ENCODE measurements at regions not wholly inside any gene's neighbourhood (a gene's known extent, or its start where the extent isn't known, plus 50 kb on each side); places are given as distances from the start of the nearest gene placed in this dataset.

DNA sequence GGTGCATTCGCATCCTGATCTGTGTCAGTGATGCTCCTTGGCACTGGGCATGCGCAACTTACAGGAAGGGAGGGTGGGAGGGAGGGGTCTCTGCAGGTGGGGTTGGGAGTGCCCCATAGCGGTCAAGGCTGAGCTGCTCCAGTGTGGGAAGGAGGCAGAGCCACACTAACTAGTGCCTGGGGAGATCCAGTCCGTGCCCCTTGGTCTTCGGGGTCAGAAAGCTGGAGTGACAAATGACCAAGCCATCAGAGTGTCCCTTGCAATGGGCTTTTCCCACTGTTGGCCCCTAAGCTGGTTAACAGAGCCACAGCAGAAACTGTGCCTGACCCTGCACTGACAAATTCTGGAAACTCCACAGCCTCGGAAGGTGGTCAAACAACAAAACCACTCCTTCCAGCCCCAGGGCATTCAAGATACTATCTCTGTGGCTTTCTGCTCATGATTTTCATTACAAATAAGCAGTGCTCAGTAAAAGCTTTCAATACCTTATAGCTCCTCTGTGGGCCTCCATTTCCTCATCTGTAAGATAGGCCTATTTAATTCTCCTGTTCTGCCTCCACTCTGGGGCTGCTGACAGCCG is 138.1 kb upstream of the UNC5B start:
- H3K27me3 ChIP-seq (ENCODE audit: insufficient read depth, low read depth): peaks cover 38% of the 10 kb centered on the region; the same call in 1 of the 2 replicates
- no peak overlapping the region for H2AFZ ChIP-seq (ENCODE audit: low read depth)
- TF ChIP-seq, protein P1, sequence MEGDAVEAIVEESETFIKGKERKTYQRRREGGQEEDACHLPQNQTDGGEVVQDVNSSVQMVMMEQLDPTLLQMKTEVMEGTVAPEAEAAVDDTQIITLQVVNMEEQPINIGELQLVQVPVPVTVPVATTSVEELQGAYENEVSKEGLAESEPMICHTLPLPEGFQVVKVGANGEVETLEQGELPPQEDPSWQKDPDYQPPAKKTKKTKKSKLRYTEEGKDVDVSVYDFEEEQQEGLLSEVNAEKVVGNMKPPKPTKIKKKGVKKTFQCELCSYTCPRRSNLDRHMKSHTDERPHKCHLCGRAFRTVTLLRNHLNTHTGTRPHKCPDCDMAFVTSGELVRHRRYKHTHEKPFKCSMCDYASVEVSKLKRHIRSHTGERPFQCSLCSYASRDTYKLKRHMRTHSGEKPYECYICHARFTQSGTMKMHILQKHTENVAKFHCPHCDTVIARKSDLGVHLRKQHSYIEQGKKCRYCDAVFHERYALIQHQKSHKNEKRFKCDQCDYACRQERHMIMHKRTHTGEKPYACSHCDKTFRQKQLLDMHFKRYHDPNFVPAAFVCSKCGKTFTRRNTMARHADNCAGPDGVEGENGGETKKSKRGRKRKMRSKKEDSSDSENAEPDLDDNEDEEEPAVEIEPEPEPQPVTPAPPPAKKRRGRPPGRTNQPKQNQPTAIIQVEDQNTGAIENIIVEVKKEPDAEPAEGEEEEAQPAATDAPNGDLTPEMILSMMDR (conservative IDR thresholded peaks at IDR 0.05; ENCODE audit: low read depth, low read length): no peak
- no peaks in the 10 kb centered on the region for H3K36me3 ChIP-seq (ENCODE audit: insufficient read depth)
- H4K20me1 ChIP-seq (ENCODE audit: insufficient read depth): no peaks in the 10 kb centered on the region
- H3K27ac ChIP-seq: no peak overlapping the region
- no peaks in the 10 kb centered on the region for H3K4me1 ChIP-seq (ENCODE audit: low read depth, poor library complexity, severe bottlenecking)
- no peak overlapping the region for H3K4me2 ChIP-seq
- no peak overlapping the region for H3K4me3 ChIP-seq (IDR thresholded peaks at IDR 0.05; ENCODE audit: insufficient read depth, low read depth, low read length)
- H3K79me2 ChIP-seq (ENCODE audit: insufficient read depth, low read depth): no peaks in the 10 kb centered on the region
- no peak overlapping the region for H3K9ac ChIP-seq

- no peak overlapping the region for H3K27ac ChIP-seq
- H3K27me3 ChIP-seq (ENCODE audit: insufficient read depth, low read depth): peaks cover 38% of the 10 kb centered on the region; the same call in 1 of the 2 replicates
- no peaks in the 10 kb centered on the region for H3K79me2 ChIP-seq (ENCODE audit: insufficient read depth, low read depth)
- no peak overlapping the region for H3K9ac ChIP-seq
- no peaks in the 10 kb centered on the region for H3K36me3 ChIP-seq (ENCODE audit: insufficient read depth)
- H3K4me1 ChIP-seq (ENCODE audit: low read depth, poor library complexity, severe bottlenecking): no peaks in the 10 kb centered on the region
- no peak overlapping the region for H3K4me3 ChIP-seq (IDR thresholded peaks at IDR 0.05; ENCODE audit: insufficient read depth, low read depth, low read length)
- no peak overlapping the region for H2AFZ ChIP-seq (ENCODE audit: low read depth)
- no peak overlapping the region for H3K4me2 ChIP-seq
- H4K20me1 ChIP-seq (ENCODE audit: insufficient read depth): no peaks in the 10 kb centered on the region
- TF ChIP-seq, protein P1 (conservative IDR thresholded peaks at IDR 0.05; ENCODE audit: low read depth, low read length): no peak
Observed at GRCh38 chr10:71075086-71075758, 137.1 kb upstream of the UNC5B start.

DNA sequence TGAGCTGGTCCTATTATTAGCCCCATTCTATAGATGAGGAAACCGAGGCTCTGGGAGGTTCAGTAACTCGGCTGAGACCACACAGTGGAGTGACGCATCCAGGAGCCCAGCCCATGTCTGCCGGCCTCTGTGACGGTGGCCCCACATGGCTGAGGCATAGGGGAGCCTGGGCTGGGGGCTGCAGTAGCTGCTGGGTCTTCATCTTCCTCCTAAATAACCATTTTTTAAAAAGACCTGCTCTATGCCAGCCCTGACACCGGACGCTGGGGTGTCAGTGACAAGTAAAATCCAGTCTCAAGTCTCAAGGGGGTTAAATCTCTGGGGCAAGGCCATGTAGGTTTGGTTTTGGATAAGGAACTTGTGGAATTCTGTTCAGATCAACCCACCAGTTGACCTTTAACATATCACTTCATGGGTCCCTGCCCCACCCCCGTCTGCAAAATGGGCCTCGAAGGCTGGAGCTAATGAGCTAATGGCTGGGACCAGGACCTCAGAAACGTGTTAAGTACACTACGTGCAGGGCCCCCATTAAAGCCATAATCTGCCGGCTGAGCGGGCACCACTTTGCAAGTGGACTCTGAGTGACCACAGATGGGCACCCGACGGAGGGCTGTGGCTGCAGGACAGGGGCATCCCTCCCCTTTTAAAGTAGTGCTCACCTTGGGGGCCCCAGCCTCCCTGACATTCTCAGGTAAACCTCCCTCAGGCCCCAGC is 136.5 kb upstream of the UNC5B start:
- H3K4me1 ChIP-seq (ENCODE audit: low read depth, poor library complexity, severe bottlenecking): no peaks in the 10 kb centered on the region
- no peak overlapping the region for H3K27ac ChIP-seq
- H3K27me3 ChIP-seq (ENCODE audit: insufficient read depth, low read depth): peaks cover 34% of the 10 kb centered on the region; the same call in 1 of the 2 replicates
- no peak overlapping the region for H3K4me2 ChIP-seq
- H3K79me2 ChIP-seq (ENCODE audit: insufficient read depth, low read depth): no peaks in the 10 kb centered on the region
- no peaks in the 10 kb centered on the region for H3K36me3 ChIP-seq (ENCODE audit: insufficient read depth)
- H4K20me1 ChIP-seq (ENCODE audit: insufficient read depth): no peaks in the 10 kb centered on the region
- no peak overlapping the region for H3K9ac ChIP-seq
- TF ChIP-seq, protein P1 (conservative IDR thresholded peaks at IDR 0.05; ENCODE audit: low read depth, low read length): no peak
- no peak overlapping the region for H3K4me3 ChIP-seq (IDR thresholded peaks at IDR 0.05; ENCODE audit: insufficient read depth, low read depth, low read length)
- H2AFZ ChIP-seq (ENCODE audit: low read depth): no peak overlapping the region

- H3K27ac ChIP-seq: no peak overlapping the region
Observed at GRCh38 chr10:71076473-71077142, 135.8 kb upstream of the UNC5B start.

More at GRCh38 chr10:71076473-71077142, 135.8 kb upstream of the UNC5B start:
- H3K79me2 ChIP-seq (ENCODE audit: insufficient read depth, low read depth): no peaks in the 10 kb centered on the region
- no peaks in the 10 kb centered on the region for H3K4me1 ChIP-seq (ENCODE audit: low read depth, poor library complexity, severe bottlenecking)
- no peaks in the 10 kb centered on the region for H4K20me1 ChIP-seq (ENCODE audit: insufficient read depth)
- TF ChIP-seq, protein P1 (conservative IDR thresholded peaks at IDR 0.05; ENCODE audit: low read depth, low read length): no peak
- H2AFZ ChIP-seq (ENCODE audit: low read depth): no peak overlapping the region
- no peak overlapping the region for H3K4me3 ChIP-seq (IDR thresholded peaks at IDR 0.05; ENCODE audit: insufficient read depth, low read depth, low read length)
- no peak overlapping the region for H3K9ac ChIP-seq
- peaks cover 30% of the 10 kb centered on the region; the same call in 1 of the 2 replicates for H3K27me3 ChIP-seq (ENCODE audit: insufficient read depth, low read depth)
- H3K36me3 ChIP-seq (ENCODE audit: insufficient read depth): no peaks in the 10 kb centered on the region
- no peak overlapping the region for H3K4me2 ChIP-seq

All from KMS-11 (cell line).